ENCODE measurements at regions not wholly inside any gene's neighbourhood (a gene's known extent, or its start where the extent isn't known, plus 50 kb on each side); places are given as distances from the start of the nearest gene placed in this dataset.

GRCh38 chr22:48669986-48670716, 1157.5 kb downstream of the BRD1 start:
- no peak for TF ChIP-seq ZNF70 (CRISPR knock-in tag; IDR thresholded peaks at IDR 0.05)
- no peak for TF ChIP-seq ZC3H10 (CRISPR knock-in tag; IDR thresholded peaks at IDR 0.05)
- no peak for TF ChIP-seq ESRRG (CRISPR knock-in tag; IDR thresholded peaks at IDR 0.05)
- TF ChIP-seq PPARA (CRISPR knock-in tag; IDR thresholded peaks at IDR 0.05; ENCODE audit: borderline replicate concordance) = no peak
- no peak for TF ChIP-seq RARB (CRISPR knock-in tag; IDR thresholded peaks at IDR 0.05)
- TF ChIP-seq ARNTL (CRISPR knock-in tag; IDR thresholded peaks at IDR 0.05; ENCODE audit: borderline replicate concordance, low read depth) = no peak
- TF ChIP-seq PATZ1 (CRISPR knock-in tag; IDR thresholded peaks at IDR 0.05; ENCODE audit: borderline replicate concordance) = no peak
- TF ChIP-seq, protein P1, sequence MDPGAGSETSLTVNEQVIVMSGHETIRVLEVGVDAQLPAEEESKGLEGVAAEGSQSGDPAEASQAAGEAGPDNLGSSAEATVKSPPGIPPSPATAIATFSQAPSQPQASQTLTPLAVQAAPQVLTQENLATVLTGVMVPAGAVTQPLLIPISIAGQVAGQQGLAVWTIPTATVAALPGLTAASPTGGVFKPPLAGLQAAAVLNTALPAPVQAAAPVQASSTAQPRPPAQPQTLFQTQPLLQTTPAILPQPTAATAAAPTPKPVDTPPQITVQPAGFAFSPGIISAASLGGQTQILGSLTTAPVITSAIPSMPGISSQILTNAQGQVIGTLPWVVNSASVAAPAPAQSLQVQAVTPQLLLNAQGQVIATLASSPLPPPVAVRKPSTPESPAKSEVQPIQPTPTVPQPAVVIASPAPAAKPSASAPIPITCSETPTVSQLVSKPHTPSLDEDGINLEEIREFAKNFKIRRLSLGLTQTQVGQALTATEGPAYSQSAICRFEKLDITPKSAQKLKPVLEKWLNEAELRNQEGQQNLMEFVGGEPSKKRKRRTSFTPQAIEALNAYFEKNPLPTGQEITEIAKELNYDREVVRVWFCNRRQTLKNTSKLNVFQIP (CRISPR knock-in tag; IDR thresholded peaks at IDR 0.05; ENCODE audit: borderline replicate concordance, low read depth) = no peak

Data from SK-N-SH treated with all-trans-retinoic acid at 6 μM for 48 hours (cell line).